Iris pigment epithelial cell (primary cell): ENCODE measurements at regions not wholly inside any gene's neighbourhood (a gene's known extent, or its start where the extent isn't known, plus 50 kb on each side); places are given as distances from the start of the nearest gene placed in this dataset.

Source experiments
- DNase-seq: peaks from one replicate; pipeline ENCODE4 v3.0.0-alpha.2; 2011; ENCODE audit warnings: low read depth

GRCh38 chr16:86403085-86403484, 107.2 kb upstream of the FOXF1 start:
- DNase-seq, result no peak

- no peak for DNase-seq
Observed at GRCh38 chr16:86403541-86404163, 106.7 kb upstream of the FOXF1 start.

- no peak for DNase-seq
Observed at GRCh38 chr16:86404678-86405077, 105.6 kb upstream of the FOXF1 start.

GRCh38 chr16:86405319-86405718, 105.0 kb upstream of the FOXF1 start:
- DNase-seq, result peak; percentile 49

DNA sequence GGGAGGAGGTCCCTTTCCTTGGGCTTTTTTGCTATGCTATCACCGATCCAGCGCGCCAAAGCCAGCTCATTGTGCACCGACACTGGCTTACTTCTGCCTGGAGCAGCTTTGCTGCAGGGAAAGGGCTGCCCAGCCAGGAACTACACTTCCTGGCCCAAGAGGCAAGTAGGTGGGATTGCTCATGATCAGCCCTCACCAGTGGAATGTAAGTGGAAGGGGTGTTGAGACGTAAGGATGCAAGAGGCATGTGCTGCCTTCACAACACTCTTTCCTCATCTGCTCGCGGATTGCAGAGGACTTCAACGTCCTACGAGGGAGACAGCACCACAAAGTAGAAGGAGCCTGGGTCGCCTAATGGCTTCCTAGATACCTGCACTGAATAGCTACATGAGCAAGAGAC, 104.3 kb upstream of the FOXF1 start:
- DNase-seq, result no peak

GRCh38 chr16:86408685-86409084, 101.6 kb upstream of the FOXF1 start:
- no peak for DNase-seq

- DNase-seq, result no peak
Observed at GRCh38 chr16:86410081-86410480, 100.2 kb upstream of the FOXF1 start.

DNA sequence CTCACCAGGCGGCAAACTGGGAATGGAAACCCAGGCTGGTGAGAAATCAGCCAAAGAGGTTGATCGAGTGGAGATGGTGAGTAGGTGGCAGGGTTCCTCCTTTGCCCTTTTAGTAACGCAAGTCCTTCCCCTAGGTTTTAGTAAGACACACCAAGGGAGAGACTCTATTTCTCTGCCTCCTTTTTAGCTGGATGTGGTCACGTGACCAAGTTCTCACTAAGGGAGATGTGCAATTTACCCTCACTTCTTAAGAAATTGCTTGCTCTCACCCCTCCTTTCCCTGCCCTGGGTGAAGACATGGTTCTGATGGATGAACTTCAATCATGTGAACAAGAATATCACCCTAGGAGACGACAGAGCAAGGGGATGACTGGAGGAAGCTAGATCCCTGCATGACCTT, 99.8 kb upstream of the FOXF1 start:
- DNase-seq, result no peak

GRCh38 chr16:86411897-86412296, 98.4 kb upstream of the FOXF1 start:
- DNase-seq, result no peak

DNA sequence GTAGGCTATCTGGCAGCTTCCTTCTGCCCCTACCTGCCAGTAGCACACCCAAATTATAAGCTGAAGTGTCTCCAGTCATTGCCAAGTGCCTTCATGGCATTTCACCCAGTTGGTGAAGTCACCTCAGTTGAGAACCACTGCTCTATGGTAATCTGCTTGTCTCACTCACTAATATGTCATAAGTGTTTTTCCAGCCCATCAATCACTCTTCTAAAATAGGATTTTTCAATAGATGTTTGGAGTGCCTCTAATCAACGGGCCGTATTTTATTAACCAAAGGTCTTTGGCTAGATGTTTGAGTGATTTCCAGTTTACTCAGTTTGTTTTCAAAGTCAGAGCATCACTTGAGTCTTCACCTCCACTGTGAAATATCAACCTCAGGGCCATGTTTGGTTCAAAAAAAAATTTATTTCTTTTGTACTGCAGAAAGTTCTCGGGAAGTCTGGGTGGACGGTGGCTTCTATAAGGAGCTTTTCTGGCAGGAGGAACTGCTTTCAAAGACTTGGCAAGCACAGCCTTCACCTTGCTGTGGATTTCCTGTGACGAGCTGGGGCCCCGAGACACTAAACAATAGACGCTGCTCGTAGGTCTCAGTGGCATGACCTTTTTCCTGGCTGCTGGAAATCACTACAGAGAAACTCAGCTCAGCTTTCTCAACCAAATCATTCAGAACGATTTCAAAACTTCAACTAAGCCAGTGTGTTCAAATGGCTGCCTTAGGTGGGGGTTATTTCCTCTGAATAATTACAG, 95.2 kb upstream of the FOXF1 start:
- DNase-seq, result no peak

DNA sequence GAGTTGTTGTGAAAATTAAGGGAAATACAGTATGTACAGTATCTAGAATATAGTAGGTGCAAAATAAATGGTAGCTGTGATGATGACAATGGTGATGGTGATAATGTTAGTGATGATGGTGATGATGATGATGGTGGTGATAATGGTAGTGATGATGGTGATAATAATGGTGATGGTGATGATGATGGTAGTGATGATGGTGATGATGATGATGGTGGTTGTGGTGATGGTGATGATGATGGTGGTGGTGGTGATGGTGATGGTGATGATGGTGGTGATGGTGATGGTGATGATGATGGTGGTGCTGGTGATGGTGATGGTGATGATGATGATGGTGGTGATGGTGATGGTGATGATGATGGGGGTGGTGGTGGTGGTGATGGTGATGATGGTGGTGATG, 91.3 kb upstream of the FOXF1 start:
- no peak for DNase-seq

- no peak for DNase-seq
Observed at GRCh38 chr16:86419518-86419917, 90.8 kb upstream of the FOXF1 start.

DNA sequence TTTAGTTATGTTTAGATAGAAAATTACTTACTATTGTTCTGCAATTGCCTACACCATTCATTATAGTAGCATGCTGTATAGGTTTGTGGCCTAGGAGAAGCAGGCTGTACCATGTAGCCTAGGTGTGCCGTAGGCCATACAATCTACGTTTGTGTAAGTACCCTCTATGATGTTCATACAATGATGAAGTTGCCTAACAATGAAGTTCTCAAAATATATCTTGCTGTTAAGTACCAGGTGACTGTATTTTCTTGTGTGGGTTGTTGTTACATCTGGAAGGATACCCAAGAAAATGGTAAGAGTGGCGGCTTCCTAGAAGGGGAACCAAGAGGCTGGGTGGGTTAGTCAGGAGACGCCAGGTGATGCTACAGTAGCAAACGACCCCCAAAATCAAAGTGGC, 88.3 kb upstream of the FOXF1 start:
- DNase-seq, result no peak

DNA sequence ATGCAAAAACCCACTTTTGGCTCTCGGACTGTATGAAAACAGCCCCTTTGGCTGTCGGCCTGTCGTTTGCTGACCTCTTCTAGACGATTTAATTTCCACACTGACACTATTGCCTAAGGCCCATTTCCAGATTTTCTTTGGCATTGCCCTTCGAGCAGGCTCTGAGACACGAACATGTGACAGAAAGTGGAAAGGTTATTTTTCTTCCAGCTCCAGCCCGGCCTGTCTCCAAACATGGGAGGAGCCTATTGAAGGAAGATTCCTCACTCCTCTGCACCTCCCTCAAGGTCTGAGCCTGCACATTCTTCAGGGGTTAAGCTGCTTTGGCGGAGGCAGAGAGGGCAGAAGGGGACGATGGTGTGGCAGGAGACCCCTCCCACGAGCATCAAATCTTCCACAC, 85.9 kb upstream of the FOXF1 start:
- DNase-seq, result peak; percentile 30

GRCh38 chr16:86424985-86425384, 85.3 kb upstream of the FOXF1 start:
- no peak for DNase-seq

DNA sequence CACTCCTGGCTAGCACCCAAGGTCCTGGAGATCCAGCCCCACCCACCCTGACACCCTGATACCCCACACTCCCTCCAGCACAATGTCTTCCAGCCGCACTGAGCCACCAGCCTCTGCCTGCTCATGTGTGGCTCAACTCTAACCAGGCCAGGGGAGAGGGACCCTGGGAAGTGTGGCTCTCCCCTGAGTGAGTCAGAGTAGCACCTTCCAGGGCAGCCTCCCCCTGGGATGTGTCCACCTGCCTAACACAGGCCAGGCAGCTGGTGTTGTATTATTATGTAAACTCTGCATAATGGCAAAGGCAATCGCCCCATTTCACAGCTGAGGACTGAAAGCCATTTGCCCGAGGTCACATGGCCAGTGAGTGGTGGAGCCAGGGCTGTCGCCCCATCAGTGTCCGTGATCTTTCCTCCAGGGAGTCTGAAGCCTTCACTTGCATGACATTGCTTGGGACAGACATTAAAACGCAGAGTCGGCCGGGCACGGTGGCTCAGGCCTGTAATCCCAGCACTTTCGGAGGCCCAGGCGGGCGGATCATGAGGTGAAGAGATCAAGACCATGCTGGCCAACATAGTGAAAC, 84.2 kb upstream of the FOXF1 start:
- no peak for DNase-seq

GRCh38 chr16:86427433-86427851, 82.9 kb upstream of the FOXF1 start:
- DNase-seq, result no peak

- no peak for DNase-seq
Observed at GRCh38 chr16:86428729-86429517, 81.4 kb upstream of the FOXF1 start.

- DNase-seq, result no peak
Observed at GRCh38 chr16:86429663-86430062, 80.7 kb upstream of the FOXF1 start.

DNA sequence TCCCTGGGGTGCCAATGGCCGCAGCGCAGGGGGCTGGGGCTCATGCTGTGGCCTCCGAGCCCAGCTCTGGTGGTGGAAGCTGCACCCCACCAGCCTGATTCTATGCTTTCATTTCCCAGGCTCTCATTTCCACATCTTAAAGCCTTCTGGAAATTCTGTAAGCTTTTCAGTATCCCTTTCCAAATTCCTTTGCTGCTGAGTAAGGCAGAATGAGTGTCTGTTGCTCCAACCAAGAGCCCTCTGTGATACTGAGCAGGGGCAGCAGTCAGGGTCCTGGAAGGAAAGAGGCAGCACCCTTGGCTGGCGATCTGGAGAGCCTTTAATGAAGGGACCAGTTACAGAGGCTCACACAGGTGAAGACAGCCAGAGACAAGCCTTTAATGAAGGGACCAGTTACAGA, 79.5 kb upstream of the FOXF1 start:
- no peak for DNase-seq

GRCh38 chr16:86431540-86431939, 78.8 kb upstream of the FOXF1 start:
- no peak for DNase-seq

GRCh38 chr16:86432048-86432447, 78.3 kb upstream of the FOXF1 start:
- DNase-seq, result no peak

DNA sequence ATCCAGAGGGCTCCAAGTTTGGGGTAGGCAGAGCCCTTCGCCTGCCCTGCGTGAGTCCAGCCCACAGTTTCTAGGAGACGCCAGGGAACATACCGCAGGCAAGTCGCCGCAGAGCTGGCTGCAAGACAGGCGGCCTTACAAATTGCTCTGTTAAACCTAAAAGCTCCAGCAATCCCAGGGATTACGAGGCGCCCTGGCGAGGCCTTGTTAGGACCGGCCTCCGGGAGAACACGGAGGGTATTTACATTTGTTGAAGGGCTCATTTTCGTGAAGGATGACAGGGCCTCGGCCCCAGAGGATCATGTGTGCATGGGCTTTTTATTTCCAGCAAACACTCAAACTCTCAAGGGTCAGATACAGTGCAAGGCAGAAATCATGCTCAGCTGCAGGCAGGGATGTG, 77.6 kb upstream of the FOXF1 start:
- peak; percentile 21 for DNase-seq
